ENCODE measurements at regions not wholly inside any gene's neighbourhood (a gene's known extent, or its start where the extent isn't known, plus 50 kb on each side); places are given as distances from the start of the nearest gene placed in this dataset.

DNA sequence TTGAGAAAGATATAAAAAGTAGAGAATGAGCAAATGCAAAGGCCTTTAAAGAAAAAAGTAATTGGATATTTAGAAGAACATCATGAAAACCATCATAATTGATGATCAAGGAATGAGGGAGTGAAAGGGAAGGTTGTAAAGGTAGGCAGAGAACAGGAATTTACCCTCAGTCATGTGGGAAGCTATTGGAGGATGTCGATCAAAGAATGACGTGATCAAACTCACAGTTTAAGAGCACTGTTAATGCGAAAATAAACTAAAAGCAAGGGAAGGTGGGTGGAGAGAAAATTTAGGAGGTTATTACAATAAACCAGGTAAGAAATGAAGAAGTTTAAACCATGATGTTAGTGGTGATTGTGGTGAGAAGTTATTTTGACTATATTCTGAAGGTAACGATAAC, 982.6 kb upstream of the EYS start (continued):
- TF ChIP-seq ZNF444 (CRISPR knock-in tag; IDR thresholded peaks at IDR 0.05) (no peak), ZNF77 (CRISPR knock-in tag; IDR thresholded peaks at IDR 0.05) (no peak), USF1 (CRISPR knock-in tag; IDR thresholded peaks at IDR 0.05) (no peak), NBN (IDR thresholded peaks at IDR 0.05; ENCODE audit: low read depth) (no peak), CBFA2T2 (conservative IDR thresholded peaks at IDR 0.05) (no peak), ATF7 (IDR thresholded peaks at IDR 0.05) (no peak), ZNF740 (CRISPR knock-in tag; IDR thresholded peaks at IDR 0.05) (no peak), ZNF740 (tag; IDR thresholded peaks at IDR 0.05) (no peak), ZNF224 (CRISPR knock-in tag; IDR thresholded peaks at IDR 0.05) (no peak), NEUROD1 (IDR thresholded peaks at IDR 0.05; ENCODE audit: borderline replicate concordance, low read depth, low read length, partially characterized antibody) (no peak), FOXK1 (CRISPR knock-in tag; IDR thresholded peaks at IDR 0.05; ENCODE audit: borderline replicate concordance) (no peak), FIP1L1 (IDR thresholded peaks at IDR 0.05; ENCODE audit: low read depth, low read length, poor library complexity, severe bottlenecking) (no peak), ZNF57 (CRISPR knock-in tag; IDR thresholded peaks at IDR 0.05) (no peak), EWSR1 (IDR thresholded peaks at IDR 0.05; ENCODE audit: borderline replicate concordance, low read depth, partially characterized antibody) (no peak)
- TF ChIP-seq, protein P1, sequence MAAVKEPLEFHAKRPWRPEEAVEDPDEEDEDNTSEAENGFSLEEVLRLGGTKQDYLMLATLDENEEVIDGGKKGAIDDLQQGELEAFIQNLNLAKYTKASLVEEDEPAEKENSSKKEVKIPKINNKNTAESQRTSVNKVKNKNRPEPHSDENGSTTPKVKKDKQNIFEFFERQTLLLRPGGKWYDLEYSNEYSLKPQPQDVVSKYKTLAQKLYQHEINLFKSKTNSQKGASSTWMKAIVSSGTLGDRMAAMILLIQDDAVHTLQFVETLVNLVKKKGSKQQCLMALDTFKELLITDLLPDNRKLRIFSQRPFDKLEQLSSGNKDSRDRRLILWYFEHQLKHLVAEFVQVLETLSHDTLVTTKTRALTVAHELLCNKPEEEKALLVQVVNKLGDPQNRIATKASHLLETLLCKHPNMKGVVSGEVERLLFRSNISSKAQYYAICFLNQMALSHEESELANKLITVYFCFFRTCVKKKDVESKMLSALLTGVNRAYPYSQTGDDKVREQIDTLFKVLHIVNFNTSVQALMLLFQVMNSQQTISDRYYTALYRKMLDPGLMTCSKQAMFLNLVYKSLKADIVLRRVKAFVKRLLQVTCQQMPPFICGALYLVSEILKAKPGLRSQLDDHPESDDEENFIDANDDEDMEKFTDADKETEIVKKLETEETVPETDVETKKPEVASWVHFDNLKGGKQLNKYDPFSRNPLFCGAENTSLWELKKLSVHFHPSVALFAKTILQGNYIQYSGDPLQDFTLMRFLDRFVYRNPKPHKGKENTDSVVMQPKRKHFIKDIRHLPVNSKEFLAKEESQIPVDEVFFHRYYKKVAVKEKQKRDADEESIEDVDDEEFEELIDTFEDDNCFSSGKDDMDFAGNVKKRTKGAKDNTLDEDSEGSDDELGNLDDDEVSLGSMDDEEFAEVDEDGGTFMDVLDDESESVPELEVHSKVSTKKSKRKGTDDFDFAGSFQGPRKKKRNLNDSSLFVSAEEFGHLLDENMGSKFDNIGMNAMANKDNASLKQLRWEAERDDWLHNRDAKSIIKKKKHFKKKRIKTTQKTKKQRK (IDR thresholded peaks at IDR 0.05; ENCODE audit: borderline replicate concordance, low read depth, low read length), result no peak
- TF ChIP-seq, protein P2, sequence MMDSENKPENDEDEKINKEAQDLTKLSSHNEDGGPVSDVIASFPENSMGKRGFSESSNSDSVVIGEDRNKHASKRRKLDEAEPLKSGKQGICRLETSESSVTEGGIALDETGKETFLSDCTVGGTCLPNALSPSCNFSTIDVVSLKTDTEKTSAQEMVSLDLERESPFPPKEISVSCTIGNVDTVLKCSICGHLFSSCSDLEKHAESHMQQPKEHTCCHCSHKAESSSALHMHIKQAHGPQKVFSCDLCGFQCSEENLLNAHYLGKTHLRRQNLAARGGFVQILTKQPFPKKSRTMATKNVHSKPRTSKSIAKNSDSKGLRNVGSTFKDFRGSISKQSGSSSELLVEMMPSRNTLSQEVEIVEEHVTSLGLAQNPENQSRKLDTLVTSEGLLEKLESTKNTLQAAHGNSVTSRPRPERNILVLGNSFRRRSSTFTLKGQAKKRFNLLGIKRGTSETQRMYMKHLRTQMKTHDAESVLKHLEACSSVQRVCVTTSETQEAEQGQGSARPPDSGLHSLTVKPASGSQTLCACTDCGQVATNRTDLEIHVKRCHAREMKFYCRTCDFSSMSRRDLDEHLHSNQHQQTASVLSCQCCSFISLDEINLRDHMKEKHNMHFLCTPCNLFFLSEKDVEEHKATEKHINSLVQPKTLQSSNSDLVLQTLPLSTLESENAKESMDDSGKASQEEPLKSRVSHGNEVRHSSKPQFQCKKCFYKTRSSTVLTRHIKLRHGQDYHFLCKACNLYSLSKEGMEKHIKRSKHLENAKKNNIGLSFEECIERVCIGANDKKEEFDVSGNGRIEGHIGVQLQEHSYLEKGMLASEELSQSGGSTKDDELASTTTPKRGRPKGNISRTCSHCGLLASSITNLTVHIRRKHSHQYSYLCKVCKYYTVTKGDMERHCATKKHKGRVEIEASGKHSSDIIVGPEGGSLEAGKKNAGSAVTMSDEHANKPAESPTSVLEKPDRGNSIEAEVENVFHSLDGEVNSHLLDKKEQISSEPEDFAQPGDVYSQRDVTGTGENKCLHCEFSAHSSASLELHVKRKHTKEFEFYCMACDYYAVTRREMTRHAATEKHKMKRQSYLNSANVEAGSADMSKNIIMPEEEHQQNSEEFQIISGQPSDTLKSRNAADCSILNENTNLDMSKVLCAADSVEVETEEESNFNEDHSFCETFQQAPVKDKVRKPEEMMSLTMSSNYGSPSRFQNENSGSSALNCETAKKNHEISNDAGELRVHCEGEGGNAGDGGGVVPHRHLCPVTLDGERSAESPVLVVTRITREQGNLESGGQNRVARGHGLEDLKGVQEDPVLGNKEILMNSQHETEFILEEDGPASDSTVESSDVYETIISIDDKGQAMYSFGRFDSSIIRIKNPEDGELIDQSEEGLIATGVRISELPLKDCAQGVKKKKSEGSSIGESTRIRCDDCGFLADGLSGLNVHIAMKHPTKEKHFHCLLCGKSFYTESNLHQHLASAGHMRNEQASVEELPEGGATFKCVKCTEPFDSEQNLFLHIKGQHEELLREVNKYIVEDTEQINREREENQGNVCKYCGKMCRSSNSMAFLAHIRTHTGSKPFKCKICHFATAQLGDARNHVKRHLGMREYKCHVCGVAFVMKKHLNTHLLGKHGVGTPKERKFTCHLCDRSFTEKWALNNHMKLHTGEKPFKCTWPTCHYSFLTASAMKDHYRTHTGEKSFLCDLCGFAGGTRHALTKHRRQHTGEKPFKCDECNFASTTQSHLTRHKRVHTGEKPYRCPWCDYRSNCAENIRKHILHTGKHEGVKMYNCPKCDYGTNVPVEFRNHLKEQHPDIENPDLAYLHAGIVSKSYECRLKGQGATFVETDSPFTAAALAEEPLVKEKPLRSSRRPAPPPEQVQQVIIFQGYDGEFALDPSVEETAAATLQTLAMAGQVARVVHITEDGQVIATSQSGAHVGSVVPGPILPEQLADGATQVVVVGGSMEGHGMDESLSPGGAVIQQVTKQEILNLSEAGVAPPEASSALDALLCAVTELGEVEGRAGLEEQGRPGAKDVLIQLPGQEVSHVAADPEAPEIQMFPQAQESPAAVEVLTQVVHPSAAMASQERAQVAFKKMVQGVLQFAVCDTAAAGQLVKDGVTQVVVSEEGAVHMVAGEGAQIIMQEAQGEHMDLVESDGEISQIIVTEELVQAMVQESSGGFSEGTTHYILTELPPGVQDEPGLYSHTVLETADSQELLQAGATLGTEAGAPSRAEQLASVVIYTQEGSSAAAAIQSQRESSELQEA (IDR thresholded peaks at IDR 0.05; ENCODE audit: low read depth), result no peak

Data from K562 (cell line).